GM21423 (cell line): ENCODE measurements at regions not wholly inside any gene's neighbourhood (a gene's known extent, or its start where the extent isn't known, plus 50 kb on each side); places are given as distances from the start of the nearest gene placed in this dataset.

ENCODE experiments used
- ATAC-seq: cut with Tn5 transposase; IDR thresholded peaks from one replicate; pipeline ENCODE4 v1.9.1; 2021; ENCODE audit warnings: mild to moderate bottlenecking, moderate library complexity; ENCODE audit not compliant: unreplicated experiment

GRCh38 chr3:186487819-186488218 lies 56.4 kb downstream of the CRYGS start:
- ATAC-seq = no peak

GRCh38 chr3:186487037-186487436 lies 57.1 kb downstream of the CRYGS start:
- ATAC-seq = no peak

GRCh38 chr3:186483611-186484340 lies 60.4 kb downstream of the CRYGS start:
- no peak for ATAC-seq

- no peak for ATAC-seq
These were observed 62.7 kb downstream of the CRYGS start for GRCh38 chr3:186481526-186481925.

- ATAC-seq = no peak
These were observed 66.3 kb downstream of the CRYGS start for GRCh38 chr3:186477876-186478275.

GRCh38 chr3:186477033-186477432 lies 67.1 kb downstream of the CRYGS start:
- ATAC-seq = no peak

- ATAC-seq = no peak
These were observed 67.6 kb downstream of the CRYGS start for GRCh38 chr3:186476541-186476940.

- no peak for ATAC-seq
These were observed 68.1 kb downstream of the CRYGS start for GRCh38 chr3:186476044-186476468.

GRCh38 chr3:186473166-186473565 lies 71.0 kb downstream of the CRYGS start:
- ATAC-seq = no peak

- ATAC-seq = no peak
These were observed 71.6 kb downstream of the CRYGS start for GRCh38 chr3:186472456-186473008.

- no peak for ATAC-seq
These were observed 72.4 kb downstream of the CRYGS start for GRCh38 chr3:186471771-186472170.

GRCh38 chr3:186469525-186469924 lies 74.7 kb downstream of the CRYGS start:
- no peak for ATAC-seq

- ATAC-seq = no peak
These were observed 76.2 kb downstream of the CRYGS start for GRCh38 chr3:186467969-186468368.

GRCh38 chr3:186466391-186466974 lies 77.7 kb downstream of the CRYGS start:
- ATAC-seq = no peak

- ATAC-seq = no peak
These were observed 78.7 kb downstream of the CRYGS start for GRCh38 chr3:186465508-186465907.

GRCh38 chr3:186464424-186465093 lies 79.6 kb downstream of the CRYGS start:
- ATAC-seq = no peak

GRCh38 chr3:186461141-186461540 lies 83.0 kb downstream of the CRYGS start:
- no peak for ATAC-seq

GRCh38 chr3:186459108-186459467 lies 85.1 kb downstream of the CRYGS start:
- ATAC-seq = no peak

- no peak for ATAC-seq
These were observed 85.7 kb downstream of the CRYGS start for GRCh38 chr3:186458306-186459107.

GRCh38 chr3:186457236-186457635 lies 86.9 kb downstream of the CRYGS start:
- ATAC-seq = no peak

- ATAC-seq = no peak
These were observed 87.4 kb downstream of the CRYGS start for GRCh38 chr3:186456731-186457191.
